Tibial nerve (tissue), 4 donors: ENCODE measurements at regions not wholly inside any gene's neighbourhood (a gene's known extent, or its start where the extent isn't known, plus 50 kb on each side); places are given as distances from the start of the nearest gene placed in this dataset.

ENCODE experiments used
- DNase-seq, 2 donors: peaks; one replicate each; pipeline ENCODE4 v3.0.0-alpha.2; 2019; ENCODE audit warnings: low spot score in 2 of 2
- H3K27ac ChIP-seq, 4 donors: fragments of 200-600 bp; sonication (generic) in 3 of 4; one replicate each; pipeline ENCODE4 v1.5.1; 2017 to 2019; ENCODE audit warnings: mild to moderate bottlenecking in 1 of 4
- H3K27me3 ChIP-seq, 2 donors: fragments of 200-600 bp; sonication (generic) in 1 of 2; one replicate each; pipeline versions ENCODE4 v1.5.1 to v1.6.0; 2017 to 2019
- H3K36me3 ChIP-seq, 3 donors: fragments of 200-600 bp; sonication (generic); one replicate each; pipeline ENCODE4 v1.5.1; 2018 to 2019
- H3K4me1 ChIP-seq, 4 donors: fragments of 200-600 bp; sonication (generic) in 3 of 4; one replicate each; pipeline ENCODE4 v1.5.1; 2017 to 2019
- H3K4me3 ChIP-seq, 4 donors: fragments of 200-600 bp; sonication (generic) in 3 of 4; one replicate each; pipeline ENCODE4 v1.5.1; 2017 to 2019; ENCODE audit warnings: mild to moderate bottlenecking in 1 of 4, moderate library complexity in 1 of 4
- H3K9me3 ChIP-seq, 4 donors: fragments of 200-600 bp; sonication (generic) in 3 of 4; one replicate each; pipeline ENCODE4 v1.5.1; 2017 to 2019
- CTCF ChIP-seq, 5 experiments: fragments of 200-600 bp in 3 of 5; fragments of 450-650 bp in 2 of 5; sonication (generic) in 3 of 5; IDR thresholded peaks; one replicate each; pipeline ENCODE4 v1.5.1; 2016 to 2019; ENCODE audit warnings: antibody characterized with exemption in 5 of 5, mild to moderate bottlenecking in 3 of 5, moderate library complexity in 2 of 5
- EP300 ChIP-seq, 2 donors: sonication (generic); formaldehyde crosslinking; IDR thresholded peaks; one replicate each; pipeline ENCODE4 v1.6.1; 2017; ENCODE audit warnings: antibody characterized with exemption in 2 of 2, mild to moderate bottlenecking in 1 of 2
- POLR2A ChIP-seq, 2 donors: fragments of 450-650 bp; IDR thresholded peaks; one replicate each; pipeline ENCODE4 v1.6.1; 2017; ENCODE audit warnings: antibody characterized with exemption in 2 of 2, mild to moderate bottlenecking in 2 of 2, moderate library complexity in 2 of 2
- WGBS, 2 donors: methylation state at CpG; one replicate each; pipeline ENCODE4 v1.1.5; 2018; 5-methylcytosine and 5-hydroxymethylcytosine counted together

- WGBS, 2 donors = 64 to 69% methylated on average over 1 of the region's 1 CpG
- TF ChIP-seq POLR2A (IDR thresholded peaks at IDR 0.05) (no peak), CTCF (IDR thresholded peaks at IDR 0.05) (no peak), EP300 (IDR thresholded peaks at IDR 0.05) (no peak)
- Histone ChIP-seq H3K27me3 (no peaks in the 10 kb centered on the region), H3K9me3 (no peaks in the 10 kb centered on the region), H3K36me3 (no peaks in the 10 kb centered on the region), H3K4me1 (no peaks in the 10 kb centered on the region), H3K27ac (no peak overlapping the region), H3K4me3 (no peak overlapping the region)
- no peak for DNase-seq
These were observed 1452.3 kb downstream of the NCAM2 start for GRCh38 chr21:22450507-22450906.

GRCh38 chr21:22456241-22456640, 1458.0 kb downstream of the NCAM2 start:
- H3K36me3 ChIP-seq = no peaks in the 10 kb centered on the region
- TF ChIP-seq CTCF (IDR thresholded peaks at IDR 0.05) (no peak), POLR2A (IDR thresholded peaks at IDR 0.05) (no peak), EP300 (IDR thresholded peaks at IDR 0.05) (no peak)
- H3K27me3 ChIP-seq = no peaks in the 10 kb centered on the region
- no peaks in the 10 kb centered on the region for H3K4me1 ChIP-seq
- no peaks in the 10 kb centered on the region for H3K9me3 ChIP-seq
- DNase-seq = no peak
- no peak overlapping the region for H3K4me3 ChIP-seq
- no peak overlapping the region for H3K27ac ChIP-seq
- 51 to 66% methylated on average over 2 of the region's 2 CpGs for WGBS, 2 donors

- Histone ChIP-seq H3K27me3 (no peaks in the 10 kb centered on the region), H3K27ac (no peak overlapping the region), H3K36me3 (no peaks in the 10 kb centered on the region), H3K9me3 (no peaks in the 10 kb centered on the region), H3K4me3 (no peak overlapping the region), H3K4me1 (no peaks in the 10 kb centered on the region)
- no peak for DNase-seq
- 92 to 100% methylated on average over 1 of the region's 1 CpG for WGBS, 2 donors
- TF ChIP-seq EP300 (IDR thresholded peaks at IDR 0.05) (no peak), POLR2A (IDR thresholded peaks at IDR 0.05) (no peak), CTCF (IDR thresholded peaks at IDR 0.05) (no peak)
These were observed 1470.7 kb downstream of the NCAM2 start for GRCh38 chr21:22468893-22469292.

GRCh38 chr21:22474403-22474802, 1476.2 kb downstream of the NCAM2 start:
- no peak for DNase-seq
- Histone ChIP-seq H3K9me3 (no peaks in the 10 kb centered on the region), H3K36me3 (no peaks in the 10 kb centered on the region), H3K27ac (no peak overlapping the region), H3K4me1 (no peaks in the 10 kb centered on the region), H3K27me3 (no peaks in the 10 kb centered on the region), H3K4me3 (no peak overlapping the region)
- TF ChIP-seq EP300 (IDR thresholded peaks at IDR 0.05) (no peak), POLR2A (IDR thresholded peaks at IDR 0.05) (no peak), CTCF (IDR thresholded peaks at IDR 0.05) (no peak)
- WGBS, 2 donors = 69 to 70% methylated on average over 1 of the region's 1 CpG

- no peak for DNase-seq
- WGBS, 2 donors = 81 to 86% methylated on average over 2 of the region's 2 CpGs
- Histone ChIP-seq H3K9me3 (no peaks in the 10 kb centered on the region), H3K36me3 (no peaks in the 10 kb centered on the region), H3K4me1 (no peaks in the 10 kb centered on the region), H3K4me3 (no peak overlapping the region), H3K27me3 (no peaks in the 10 kb centered on the region), H3K27ac (no peak overlapping the region)
- TF ChIP-seq POLR2A (IDR thresholded peaks at IDR 0.05) = no peak
- no peak for TF ChIP-seq EP300 (IDR thresholded peaks at IDR 0.05)
- no peak for TF ChIP-seq CTCF (IDR thresholded peaks at IDR 0.05)
These were observed 1478.0 kb downstream of the NCAM2 start for GRCh38 chr21:22476214-22476613.
